Activated T-cell treated with anti-CD3 and anti-CD28 coated beads, Interleukin-2, amount 50 U/mL, for 48 hours (primary cell): ENCODE measurements at regions not wholly inside any gene's neighbourhood (a gene's known extent, or its start where the extent isn't known, plus 50 kb on each side); places are given as distances from the start of the nearest gene placed in this dataset.
"Not testable (repeated sequence)": the region's sequence is repeated elsewhere in the genome, so short reads cannot be mapped to it uniquely, and the experiment has no call there.

ENCODE experiments used
- DNase-seq, 2 experiments: peaks; one replicate each; pipeline ENCODE4 v3.0.0-alpha.2; 2020

- no peak for DNase-seq
Observed at GRCh38 chr5:174500636-174501035, 223.7 kb upstream of the MSX2 start.

DNA sequence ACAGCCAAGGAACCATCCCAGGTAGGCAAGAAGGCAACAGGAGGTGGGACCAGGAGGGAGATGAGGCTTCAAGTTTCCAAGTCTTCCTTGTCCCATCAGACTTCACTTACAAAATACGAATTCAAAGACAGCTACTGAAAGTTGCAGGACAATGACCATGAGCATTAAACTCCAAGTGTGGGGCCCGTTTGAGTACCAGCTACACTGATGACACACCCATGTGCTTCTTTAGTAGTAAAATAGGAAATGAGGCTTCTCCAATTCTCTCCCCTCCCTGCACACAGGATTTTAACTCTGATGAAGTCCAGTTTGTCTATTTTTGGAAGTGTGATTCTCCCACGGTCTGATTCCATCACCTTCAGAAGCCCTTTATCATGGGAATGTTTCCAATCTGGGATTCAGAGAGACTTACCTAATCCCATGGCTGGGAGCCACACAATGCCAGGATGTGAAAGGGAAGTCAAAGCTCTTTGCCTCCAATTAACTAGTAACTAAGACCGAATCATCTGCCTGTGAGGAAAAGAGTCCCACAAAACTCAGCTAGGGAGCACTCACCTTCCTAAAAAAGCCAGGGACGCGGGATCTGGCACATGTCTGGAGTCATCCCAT is 222.8 kb upstream of the MSX2 start:
- no peak for DNase-seq

GRCh38 chr5:174503086-174503460 is 221.3 kb upstream of the MSX2 start:
- no peak for DNase-seq

DNA sequence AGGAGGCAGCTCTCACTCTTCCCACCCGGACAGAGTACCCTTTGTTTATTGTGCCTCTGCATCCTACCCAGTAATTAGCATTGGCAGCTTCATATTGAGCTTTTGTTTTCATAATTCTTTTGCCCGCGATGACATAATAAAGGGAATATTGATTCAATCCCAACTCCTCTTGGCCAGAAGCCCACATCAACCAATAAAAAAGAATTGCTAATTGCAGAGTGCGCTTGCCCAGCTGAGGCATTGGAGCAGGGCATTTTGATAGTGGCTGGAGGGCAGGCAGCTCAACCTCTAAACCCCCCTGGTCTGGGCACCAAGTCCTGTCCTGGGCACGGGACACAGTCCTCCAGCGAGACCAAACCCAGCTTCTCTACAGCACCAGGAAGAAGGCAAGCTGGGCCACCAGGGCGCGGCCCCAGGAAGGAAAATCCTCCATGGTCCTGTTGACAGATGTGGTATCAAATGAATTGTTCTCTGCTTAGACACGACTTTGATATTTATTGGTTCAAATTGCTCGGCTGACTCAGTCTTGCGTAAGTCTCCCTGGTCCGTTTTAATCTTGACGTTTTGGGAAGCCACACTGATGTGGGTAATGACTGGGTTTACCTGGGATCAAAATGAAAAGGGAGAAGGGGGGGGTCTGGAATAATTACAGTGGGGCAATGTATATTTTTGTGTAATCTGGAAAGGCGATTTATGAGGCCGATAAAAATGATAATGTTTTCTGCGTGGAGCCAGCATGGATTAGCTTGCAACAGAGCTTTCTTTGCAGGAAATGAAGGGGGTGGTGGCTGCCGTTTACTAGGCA is 220.7 kb upstream of the MSX2 start:
- no peak for DNase-seq

GRCh38 chr5:174504266-174504726 is 220.1 kb upstream of the MSX2 start:
- no peak for DNase-seq

DNA sequence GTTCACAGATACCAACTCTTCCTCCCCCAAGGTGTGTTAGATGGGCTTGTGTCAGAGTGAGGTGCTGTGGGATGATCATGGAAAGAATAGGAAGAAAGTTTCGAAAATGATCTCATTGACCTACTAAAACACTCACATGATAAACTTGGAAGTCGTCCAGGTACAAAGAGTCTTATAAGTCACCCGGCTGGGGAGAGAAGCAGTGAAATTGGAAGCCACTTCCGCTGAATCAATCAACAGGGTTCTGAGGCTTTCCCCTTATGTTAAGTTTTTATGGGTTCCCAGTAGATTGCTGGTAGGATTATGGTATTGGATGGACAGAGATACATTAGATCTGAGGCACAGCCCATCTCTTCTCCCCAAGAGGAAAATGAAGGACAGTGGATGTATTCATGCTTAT is 218.8 kb upstream of the MSX2 start:
- no peak for DNase-seq

DNA sequence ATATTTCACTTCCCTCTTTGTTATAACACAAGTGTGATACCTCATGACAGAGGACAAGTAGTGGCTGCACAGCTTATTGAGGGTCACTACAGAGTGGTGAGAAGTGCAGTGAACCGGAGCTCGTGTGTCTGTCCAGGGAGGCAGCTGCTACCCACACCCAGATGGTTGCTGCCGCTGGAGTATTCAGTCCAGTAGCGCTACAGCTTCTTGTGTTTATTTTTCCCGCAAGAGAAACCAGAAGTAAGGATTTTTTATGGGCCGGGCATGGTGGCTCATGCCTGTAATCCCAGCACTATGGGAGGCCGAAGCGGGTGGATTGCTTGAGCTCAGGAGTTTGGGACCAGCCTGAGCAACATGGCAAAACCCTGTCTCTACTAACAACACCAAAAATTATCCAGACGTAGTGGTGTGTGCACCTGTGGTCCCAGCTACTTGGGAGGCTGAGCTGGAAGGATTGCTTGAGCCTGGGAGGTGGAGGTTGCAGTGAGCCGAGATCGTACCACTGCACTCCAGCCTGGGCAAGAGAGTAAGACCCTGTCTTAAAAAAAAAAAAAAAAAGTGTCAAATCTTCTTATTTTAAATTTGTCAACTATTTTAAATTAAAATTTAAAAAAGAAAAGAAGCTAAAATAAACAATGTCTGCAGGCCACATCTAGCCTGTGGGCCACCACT is 213.5 kb upstream of the MSX2 start:
- not testable (repeated sequence) for DNase-seq

DNA sequence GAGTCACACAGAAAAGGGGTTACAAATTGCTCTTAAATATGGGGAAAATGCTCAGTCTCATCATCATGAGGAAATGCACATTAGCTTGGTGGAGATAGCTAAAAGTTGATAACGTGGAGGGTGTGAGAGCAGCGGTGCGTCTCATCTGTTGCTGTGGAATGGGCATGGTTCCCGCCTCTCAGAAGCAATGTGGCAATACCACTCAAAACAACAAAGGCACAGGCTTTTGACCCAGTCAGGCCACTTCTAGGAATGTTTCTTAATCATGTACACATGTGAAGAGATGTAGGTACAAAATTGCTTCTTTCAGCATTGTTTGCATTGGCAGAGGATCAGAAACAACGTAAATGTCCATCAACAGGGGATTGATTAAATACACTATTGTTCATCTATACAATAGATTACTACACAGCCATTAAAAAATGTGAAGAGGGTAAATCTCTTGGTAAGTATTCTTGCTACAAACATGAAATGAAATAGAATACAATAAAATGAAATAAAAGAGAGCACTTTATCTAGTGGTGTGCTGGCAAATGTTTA is 212.6 kb upstream of the MSX2 start:
- no peak for DNase-seq

- no peak for DNase-seq
Observed at GRCh38 chr5:174514325-174514724, 210.1 kb upstream of the MSX2 start.

DNA sequence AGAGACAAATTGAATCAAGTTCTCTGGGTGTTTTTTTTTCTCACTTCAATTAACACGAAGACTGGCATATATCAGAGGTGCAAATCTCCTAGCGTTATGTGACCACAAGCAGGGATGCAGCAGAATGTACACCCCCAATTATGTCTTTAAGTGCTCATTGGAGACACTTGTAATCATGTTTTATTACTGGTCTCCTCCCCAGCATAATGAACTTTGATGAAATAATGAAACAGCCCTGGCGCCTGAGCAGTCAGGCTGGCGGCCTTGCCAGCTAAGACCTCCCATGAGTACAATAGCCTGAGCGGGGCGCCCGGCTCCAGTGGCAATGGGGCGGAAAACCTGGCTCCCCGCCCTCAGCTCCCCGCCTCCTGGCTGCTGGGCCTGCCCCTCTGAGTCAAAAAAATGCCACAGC is 209.4 kb upstream of the MSX2 start:
- no peak for DNase-seq

GRCh38 chr5:174516741-174517140 is 207.6 kb upstream of the MSX2 start:
- no peak for DNase-seq

- no peak for DNase-seq
Observed at GRCh38 chr5:174518512-174518911, 205.9 kb upstream of the MSX2 start.

GRCh38 chr5:174520420-174521396 is 203.7 kb upstream of the MSX2 start:
- no peak for DNase-seq

- DNase-seq, result no peak
Observed at GRCh38 chr5:174521449-174521848, 202.9 kb upstream of the MSX2 start.

- no peak for DNase-seq
Observed at GRCh38 chr5:174522480-174523260, 201.7 kb upstream of the MSX2 start.

GRCh38 chr5:174523311-174524071 is 200.9 kb upstream of the MSX2 start:
- no peak for DNase-seq

- no peak for DNase-seq
Observed at GRCh38 chr5:174524351-174524750, 200.0 kb upstream of the MSX2 start.

- DNase-seq, result no peak
Observed at GRCh38 chr5:174526177-174526576, 198.2 kb upstream of the MSX2 start.

DNA sequence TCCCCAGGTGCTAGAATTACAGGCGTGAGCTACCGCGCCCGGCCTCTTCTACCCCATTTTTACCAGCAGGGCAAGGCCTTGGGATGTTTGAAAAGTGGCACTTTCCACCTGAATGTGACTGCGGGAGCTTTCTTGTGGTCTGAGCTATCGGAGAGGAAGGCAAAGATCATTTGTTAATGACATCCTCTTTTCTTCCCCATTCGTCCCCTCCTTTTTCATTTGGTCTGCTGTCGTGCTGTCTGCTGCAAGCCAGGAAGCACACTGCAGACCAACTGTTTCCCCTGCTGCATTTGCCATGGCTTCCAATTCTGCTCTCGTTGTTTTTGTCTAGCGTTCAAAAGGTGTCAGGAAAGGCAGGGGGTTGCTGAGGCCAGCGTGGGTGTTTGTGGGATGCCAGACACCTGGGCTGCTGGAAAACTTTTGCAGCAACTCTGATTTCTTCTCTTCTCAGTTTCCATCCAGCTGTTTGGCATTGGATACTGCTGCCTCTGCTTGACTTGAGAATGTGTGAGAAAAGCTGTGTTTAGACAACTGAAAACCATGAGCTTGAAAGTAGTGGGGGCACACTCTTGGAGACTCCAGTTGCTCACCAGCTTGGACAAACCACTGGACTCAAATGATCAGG is 196.4 kb upstream of the MSX2 start:
- no peak for DNase-seq

DNA sequence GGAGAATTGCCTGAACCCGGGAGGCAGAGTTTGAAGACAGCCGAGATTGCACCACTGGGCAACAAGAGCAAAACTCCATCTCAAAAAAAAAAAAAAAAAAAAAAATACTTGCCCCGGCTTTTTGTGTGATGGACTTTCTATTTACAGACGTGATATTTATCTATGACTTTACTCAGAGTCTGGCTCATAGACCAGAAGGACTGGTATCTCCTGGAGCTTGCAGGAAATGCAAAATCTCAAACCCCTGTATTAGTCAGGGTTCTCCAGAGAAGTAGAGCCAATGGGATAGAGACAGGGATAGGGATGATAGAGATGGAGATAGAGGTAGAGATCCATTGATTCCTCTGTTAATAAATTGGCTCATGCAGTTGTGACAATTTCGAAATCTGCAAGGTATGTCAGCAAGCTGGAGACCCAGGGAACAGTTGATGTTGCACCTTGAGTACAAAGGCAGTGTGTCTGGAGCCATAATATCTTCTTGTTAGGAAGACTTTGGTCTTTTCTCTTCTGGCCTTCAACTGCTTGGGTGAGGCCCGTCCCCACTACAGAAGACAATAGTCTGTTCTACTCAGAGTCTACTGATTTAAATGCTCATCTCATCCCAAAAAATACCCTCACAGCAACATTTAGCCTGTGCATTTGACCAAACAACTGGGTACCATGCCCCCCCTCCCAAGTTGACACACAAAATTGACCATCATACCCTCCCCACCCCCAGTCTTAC is 195.4 kb upstream of the MSX2 start:
- DNase-seq, result no peak
